GM21447 (cell line): ENCODE measurements at regions not wholly inside any gene's neighbourhood (a gene's known extent, or its start where the extent isn't known, plus 50 kb on each side); places are given as distances from the start of the nearest gene placed in this dataset.
"Not testable (repeated sequence)": the region's sequence is repeated elsewhere in the genome, so short reads cannot be mapped to it uniquely, and the experiment has no call there.

Experiments used
- ATAC-seq: cut with Tn5 transposase; IDR thresholded peaks from one replicate; pipeline ENCODE4 v1.9.1; 2021; ENCODE audit not compliant: unreplicated experiment

- ATAC-seq, result no peak
Measured at GRCh38 chr1:189084811-189085210, 1392.9 kb downstream of the BRINP3 start.

GRCh38 chr1:189103956-189104355 lies 1373.7 kb downstream of the BRINP3 start:
- ATAC-seq, result no peak

- no peak for ATAC-seq
Measured at GRCh38 chr1:189117072-189117770, 1360.4 kb downstream of the BRINP3 start.

- no peak for ATAC-seq
Measured at GRCh38 chr1:189121941-189122340, 1355.7 kb downstream of the BRINP3 start.

- ATAC-seq, result no peak
Measured at GRCh38 chr1:189125694-189126093, 1352.0 kb downstream of the BRINP3 start.

- ATAC-seq, result no peak
Measured at GRCh38 chr1:189131576-189131975, 1346.1 kb downstream of the BRINP3 start.

- not testable (repeated sequence) for ATAC-seq
Measured at GRCh38 chr1:189139748-189140147, 1337.9 kb downstream of the BRINP3 start.

- ATAC-seq, result no peak
Measured at GRCh38 chr1:189141056-189141455, 1336.6 kb downstream of the BRINP3 start.

GRCh38 chr1:189149547-189150375 lies 1327.9 kb downstream of the BRINP3 start:
- ATAC-seq, result no peak

- no peak for ATAC-seq
Measured at GRCh38 chr1:189150624-189151023, 1327.0 kb downstream of the BRINP3 start.

- ATAC-seq, result no peak
Measured at GRCh38 chr1:189151361-189151760, 1326.3 kb downstream of the BRINP3 start.

GRCh38 chr1:189152685-189153084 lies 1325.0 kb downstream of the BRINP3 start:
- no peak for ATAC-seq

GRCh38 chr1:189158155-189158554 lies 1319.5 kb downstream of the BRINP3 start:
- ATAC-seq, result no peak

GRCh38 chr1:189175889-189176288 lies 1301.8 kb downstream of the BRINP3 start:
- ATAC-seq, result no peak

GRCh38 chr1:189180057-189180456 lies 1297.6 kb downstream of the BRINP3 start:
- ATAC-seq, result no peak

GRCh38 chr1:189185097-189185496 lies 1292.6 kb downstream of the BRINP3 start:
- no peak for ATAC-seq

- no peak for ATAC-seq
Measured at GRCh38 chr1:189192741-189193520, 1284.7 kb downstream of the BRINP3 start.

- no peak for ATAC-seq
Measured at GRCh38 chr1:189205863-189206262, 1271.8 kb downstream of the BRINP3 start.

GRCh38 chr1:189206617-189207016 lies 1271.0 kb downstream of the BRINP3 start:
- ATAC-seq, result no peak

- no peak for ATAC-seq
Measured at GRCh38 chr1:189211742-189212141, 1265.9 kb downstream of the BRINP3 start.

GRCh38 chr1:189212606-189213005 lies 1265.1 kb downstream of the BRINP3 start:
- no peak for ATAC-seq

GRCh38 chr1:189216886-189217285 lies 1260.8 kb downstream of the BRINP3 start:
- no peak for ATAC-seq
